ENCODE measurements at regions not wholly inside any gene's neighbourhood (a gene's known extent, or its start where the extent isn't known, plus 50 kb on each side); places are given as distances from the start of the nearest gene placed in this dataset.

DNA sequence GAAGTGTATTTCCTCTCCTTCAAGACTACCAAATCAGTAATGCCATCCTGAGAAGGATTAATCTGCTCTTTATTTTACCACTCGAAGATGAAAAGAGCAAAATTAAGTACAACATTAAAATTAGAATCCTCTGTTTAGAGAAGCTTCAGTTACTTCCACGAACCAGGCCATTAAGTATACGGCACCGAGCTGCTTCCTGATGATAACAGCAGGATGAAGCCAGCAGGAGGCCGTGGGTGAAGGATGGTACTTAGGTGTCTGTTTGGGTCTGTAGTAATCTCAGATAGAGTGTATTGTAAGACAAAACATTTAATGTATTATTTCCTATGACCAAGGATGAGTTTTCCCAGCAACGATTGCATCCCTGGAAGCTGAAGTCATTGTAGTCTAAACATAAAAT lies 362.8 kb downstream of the SFMBT2 start:
- no peaks in the 10 kb centered on the region for H3K36me3 ChIP-seq (ENCODE audit: control insufficient read depth in 2 of 2, insufficient read depth in 1 of 2, low read length in 2 of 2)
- no peak overlapping the region for H3K27ac ChIP-seq (ENCODE audit: extremely low read depth, low read depth, low read length)
- no peaks in the 10 kb centered on the region for H3K9me3 ChIP-seq (ENCODE audit: control insufficient read depth, insufficient read depth, low read depth, low read length)
- TF ChIP-seq ZNF660 (tag by site-specific recombination; IDR thresholded peaks at IDR 0.05) = no peak
- no peak for TF ChIP-seq ZXDB (tag by site-specific recombination; IDR thresholded peaks at IDR 0.05)
- TF ChIP-seq SCRT2 (tag by site-specific recombination; IDR thresholded peaks at IDR 0.05) = no peak
- TF ChIP-seq, protein P1, sequence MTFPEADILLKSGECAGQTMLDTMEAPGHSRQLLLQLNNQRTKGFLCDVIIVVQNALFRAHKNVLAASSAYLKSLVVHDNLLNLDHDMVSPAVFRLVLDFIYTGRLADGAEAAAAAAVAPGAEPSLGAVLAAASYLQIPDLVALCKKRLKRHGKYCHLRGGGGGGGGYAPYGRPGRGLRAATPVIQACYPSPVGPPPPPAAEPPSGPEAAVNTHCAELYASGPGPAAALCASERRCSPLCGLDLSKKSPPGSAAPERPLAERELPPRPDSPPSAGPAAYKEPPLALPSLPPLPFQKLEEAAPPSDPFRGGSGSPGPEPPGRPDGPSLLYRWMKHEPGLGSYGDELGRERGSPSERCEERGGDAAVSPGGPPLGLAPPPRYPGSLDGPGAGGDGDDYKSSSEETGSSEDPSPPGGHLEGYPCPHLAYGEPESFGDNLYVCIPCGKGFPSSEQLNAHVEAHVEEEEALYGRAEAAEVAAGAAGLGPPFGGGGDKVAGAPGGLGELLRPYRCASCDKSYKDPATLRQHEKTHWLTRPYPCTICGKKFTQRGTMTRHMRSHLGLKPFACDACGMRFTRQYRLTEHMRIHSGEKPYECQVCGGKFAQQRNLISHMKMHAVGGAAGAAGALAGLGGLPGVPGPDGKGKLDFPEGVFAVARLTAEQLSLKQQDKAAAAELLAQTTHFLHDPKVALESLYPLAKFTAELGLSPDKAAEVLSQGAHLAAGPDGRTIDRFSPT (tag by site-specific recombination; IDR thresholded peaks at IDR 0.05) = no peak
- TF ChIP-seq ZFP37 (tag by site-specific recombination; IDR thresholded peaks at IDR 0.05) = no peak
- no peak for TF ChIP-seq SP3 (tag by site-specific recombination; IDR thresholded peaks at IDR 0.05)
- no peak for TF ChIP-seq ZFP41 (tag by site-specific recombination; IDR thresholded peaks at IDR 0.05; ENCODE audit: borderline replicate concordance)
- no peak for TF ChIP-seq ZNF626 (tag by site-specific recombination; IDR thresholded peaks at IDR 0.05)
- no peak for TF ChIP-seq ZNF488 (tag by site-specific recombination; IDR thresholded peaks at IDR 0.05)
- TF ChIP-seq, protein P2, sequence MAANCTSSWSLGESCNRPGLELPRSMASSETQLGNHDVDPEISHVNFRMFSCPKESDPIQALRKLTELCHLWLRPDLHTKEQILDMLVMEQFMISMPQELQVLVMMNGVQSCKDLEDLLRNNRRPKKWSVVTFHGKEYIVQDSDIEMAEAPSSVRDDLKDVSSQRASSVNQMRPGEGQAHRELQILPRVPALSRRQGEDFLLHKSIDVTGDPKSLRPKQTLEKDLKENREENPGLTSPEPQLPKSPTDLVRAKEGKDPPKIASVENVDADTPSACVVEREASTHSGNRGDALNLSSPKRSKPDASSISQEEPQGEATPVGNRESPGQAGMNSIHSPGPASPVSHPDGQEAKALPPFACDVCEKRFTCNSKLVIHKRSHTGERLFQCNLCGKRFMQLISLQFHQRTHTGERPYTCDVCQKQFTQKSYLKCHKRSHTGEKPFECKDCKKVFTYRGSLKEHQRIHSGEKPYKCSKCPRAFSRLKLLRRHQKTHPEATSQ (tag by site-specific recombination; IDR thresholded peaks at IDR 0.05) = no peak
- no peak for TF ChIP-seq KLF9 (tag by site-specific recombination; IDR thresholded peaks at IDR 0.05; ENCODE audit: low read depth)
- no peak for TF ChIP-seq ZNF132 (tag by site-specific recombination; IDR thresholded peaks at IDR 0.05; ENCODE audit: borderline replicate concordance)
- TF ChIP-seq, protein P3, sequence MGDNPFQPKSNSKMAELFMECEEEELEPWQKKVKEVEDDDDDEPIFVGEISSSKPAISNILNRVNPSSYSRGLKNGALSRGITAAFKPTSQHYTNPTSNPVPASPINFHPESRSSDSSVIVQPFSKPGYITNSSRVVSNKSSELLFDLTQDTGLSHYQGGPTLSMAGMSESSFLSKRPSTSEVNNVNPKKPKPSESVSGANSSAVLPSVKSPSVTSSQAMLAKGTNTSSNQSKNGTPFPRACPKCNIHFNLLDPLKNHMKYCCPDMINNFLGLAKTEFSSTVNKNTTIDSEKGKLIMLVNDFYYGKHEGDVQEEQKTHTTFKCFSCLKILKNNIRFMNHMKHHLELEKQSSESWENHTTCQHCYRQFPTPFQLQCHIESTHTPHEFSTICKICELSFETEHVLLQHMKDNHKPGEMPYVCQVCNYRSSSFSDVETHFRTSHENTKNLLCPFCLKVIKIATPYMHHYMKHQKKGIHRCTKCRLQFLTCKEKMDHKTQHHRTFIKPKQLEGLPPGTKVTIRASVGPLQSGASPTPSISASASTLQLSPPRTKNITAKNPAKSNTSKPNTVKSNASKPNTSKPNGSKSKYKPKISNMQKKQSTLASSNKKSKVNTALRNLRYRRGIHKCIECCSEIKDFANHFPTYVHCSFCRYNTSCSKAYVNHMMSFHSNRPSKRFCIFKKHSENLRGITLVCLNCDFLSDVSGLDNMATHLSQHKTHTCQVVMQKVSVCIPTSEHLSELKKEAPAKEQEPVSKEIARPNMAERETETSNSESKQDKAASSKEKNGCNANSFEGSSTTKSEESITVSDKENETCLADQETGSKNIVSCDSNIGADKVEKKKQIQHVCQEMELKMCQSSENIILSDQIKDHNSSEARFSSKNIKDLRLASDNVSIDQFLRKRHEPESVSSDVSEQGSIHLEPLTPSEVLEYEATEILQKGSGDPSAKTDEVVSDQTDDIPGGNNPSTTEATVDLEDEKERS (tag by site-specific recombination; IDR thresholded peaks at IDR 0.05) = no peak
- no peak for TF ChIP-seq PRDM1 (tag by site-specific recombination; IDR thresholded peaks at IDR 0.05)
- POLR2A ChIA-PET = no interaction called here
- H3K4me3 ChIP-seq (ENCODE audit: low read depth, low read length) = no peak overlapping the region
- CTCF ChIA-PET = no interaction called here
- no peaks in the 10 kb centered on the region for H3K4me1 ChIP-seq (ENCODE audit: control insufficient read depth, insufficient read depth, low read length)

GRCh38 chr10:7046615-7047014 lies 364.2 kb downstream of the SFMBT2 start:
- Histone ChIP-seq H3K9me3 (ENCODE audit: control insufficient read depth, insufficient read depth, low read depth, low read length) (no peaks in the 10 kb centered on the region), H3K4me1 (ENCODE audit: control insufficient read depth, insufficient read depth, low read length) (no peaks in the 10 kb centered on the region), H3K4me3 (ENCODE audit: low read depth, low read length) (no peak overlapping the region), H3K27ac (ENCODE audit: extremely low read depth, low read depth, low read length) (no peak overlapping the region), H3K36me3 (ENCODE audit: control insufficient read depth in 2 of 2, insufficient read depth in 1 of 2, low read length in 2 of 2) (no peaks in the 10 kb centered on the region)
- ChIA-PET POLR2A (no interaction called here), CTCF (no interaction called here)
- TF ChIP-seq ZNF157 (tag by site-specific recombination; IDR thresholded peaks at IDR 0.05) (no peak), ZNF664 (tag by site-specific recombination; IDR thresholded peaks at IDR 0.05) (no peak), ZNF549 (tag by site-specific recombination; IDR thresholded peaks at IDR 0.05) (no peak), ZNF623 (tag by site-specific recombination; IDR thresholded peaks at IDR 0.05) (no peak), HOXD13 (CRISPR knock-in tag; IDR thresholded peaks at IDR 0.05; ENCODE audit: borderline replicate concordance) (no peak), ZNF76 (tag by site-specific recombination; IDR thresholded peaks at IDR 0.05; ENCODE audit: borderline replicate concordance, low read depth) (no peak), SP7 (tag by site-specific recombination; IDR thresholded peaks at IDR 0.05) (no peak), ZFHX2 (tag by site-specific recombination; conservative IDR thresholded peaks at IDR 0.05) (no peak), REST (tag by site-specific recombination; IDR thresholded peaks at IDR 0.05) (no peak), ZNF629 (tag by site-specific recombination; IDR thresholded peaks at IDR 0.05) (no peak)
- TF ChIP-seq, protein P4, sequence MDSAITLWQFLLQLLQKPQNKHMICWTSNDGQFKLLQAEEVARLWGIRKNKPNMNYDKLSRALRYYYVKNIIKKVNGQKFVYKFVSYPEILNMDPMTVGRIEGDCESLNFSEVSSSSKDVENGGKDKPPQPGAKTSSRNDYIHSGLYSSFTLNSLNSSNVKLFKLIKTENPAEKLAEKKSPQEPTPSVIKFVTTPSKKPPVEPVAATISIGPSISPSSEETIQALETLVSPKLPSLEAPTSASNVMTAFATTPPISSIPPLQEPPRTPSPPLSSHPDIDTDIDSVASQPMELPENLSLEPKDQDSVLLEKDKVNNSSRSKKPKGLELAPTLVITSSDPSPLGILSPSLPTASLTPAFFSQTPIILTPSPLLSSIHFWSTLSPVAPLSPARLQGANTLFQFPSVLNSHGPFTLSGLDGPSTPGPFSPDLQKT (IDR thresholded peaks at IDR 0.05; ENCODE audit: borderline replicate concordance, low read depth, low read length) = no peak

Measured in HEK293 (cell line).